ENCODE measurements at regions not wholly inside any gene's neighbourhood (a gene's known extent, or its start where the extent isn't known, plus 50 kb on each side); places are given as distances from the start of the nearest gene placed in this dataset.
"Not testable (repeated sequence)": the region's sequence is repeated elsewhere in the genome, so short reads cannot be mapped to it uniquely, and the experiment has no call there.

DNA sequence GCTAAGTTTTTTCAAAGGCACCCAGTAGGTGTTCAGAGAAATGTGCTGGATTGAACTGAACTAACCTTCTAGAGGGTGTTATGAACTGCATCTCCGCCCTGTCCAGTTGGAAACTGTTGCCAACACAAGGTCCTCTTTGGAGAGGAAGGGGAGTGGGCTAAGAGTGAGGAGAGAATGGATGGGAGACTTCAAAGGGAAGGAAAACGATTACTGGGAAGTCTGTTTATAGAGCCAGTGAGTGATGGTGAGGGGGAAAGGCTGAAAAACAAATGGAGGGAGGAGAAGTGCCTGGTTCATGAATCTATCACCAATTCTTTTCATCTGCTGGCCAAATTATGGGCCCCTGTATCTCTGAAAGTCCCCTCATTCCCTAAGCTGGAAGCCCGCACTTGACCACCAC lies 86.0 kb upstream of the TBX5 start:
- H3K27me3 ChIP-seq: peaks cover 0 to 4% of the 10 kb centered on the region in 2 donors
- WGBS (ENCODE audit: insufficient coverage, low coverage, low lambda C conversion rate, missing lambda C conversion rate): 23% methylated on average over 2 of the region's 3 CpGs

DNA sequence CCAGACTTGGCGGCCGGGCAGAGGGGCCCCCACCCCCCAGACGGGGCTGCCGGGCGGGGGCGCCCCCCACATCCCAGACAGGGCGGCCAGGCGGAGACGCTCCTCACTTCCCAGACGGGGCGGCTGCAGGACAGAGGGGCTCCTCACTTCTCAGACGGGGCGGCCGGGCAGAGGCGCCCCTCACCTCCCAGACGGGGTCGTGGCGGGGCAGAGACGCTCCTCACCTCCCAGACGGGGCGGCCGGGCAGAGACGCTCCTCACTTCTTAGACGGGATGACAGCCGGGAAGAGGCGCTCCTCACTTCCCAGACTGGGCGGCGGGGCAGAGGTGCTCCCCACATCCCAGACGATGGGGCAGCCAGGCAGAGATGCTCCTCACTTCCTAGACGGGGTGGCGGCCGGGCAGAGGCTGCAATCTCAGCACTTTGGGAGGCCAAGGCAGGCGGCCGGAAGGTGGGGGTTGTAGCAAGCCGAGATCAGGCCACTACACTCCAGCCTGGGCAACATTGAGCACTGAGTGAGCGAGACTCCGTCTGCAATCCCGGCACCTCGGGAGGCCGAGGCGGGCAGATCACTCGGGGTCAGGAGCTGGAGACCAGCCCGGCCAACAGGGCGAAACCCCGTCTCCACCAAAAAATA lies 79.0 kb upstream of the TBX5 start:
- intact Hi-C loops (cut with DNase I); H3K27ac ChIP-seq; ATAC-seq; DNase-seq; H3K9me3 ChIP-seq; H3K36me3 ChIP-seq; H3K4me3 ChIP-seq; H3K27me3 ChIP-seq: not testable (repeated sequence)
- peaks cover 0 to 11% (median 0%) of the 10 kb centered on the region in 4 donors for H3K4me1 ChIP-seq
- 70% methylated on average over 2 of the region's 45 CpGs for WGBS (ENCODE audit: insufficient coverage, low coverage, low lambda C conversion rate, missing lambda C conversion rate)

More for the DNA sequence above, 86.0 kb upstream of the TBX5 start:
- TF ChIP-seq, protein P1, sequence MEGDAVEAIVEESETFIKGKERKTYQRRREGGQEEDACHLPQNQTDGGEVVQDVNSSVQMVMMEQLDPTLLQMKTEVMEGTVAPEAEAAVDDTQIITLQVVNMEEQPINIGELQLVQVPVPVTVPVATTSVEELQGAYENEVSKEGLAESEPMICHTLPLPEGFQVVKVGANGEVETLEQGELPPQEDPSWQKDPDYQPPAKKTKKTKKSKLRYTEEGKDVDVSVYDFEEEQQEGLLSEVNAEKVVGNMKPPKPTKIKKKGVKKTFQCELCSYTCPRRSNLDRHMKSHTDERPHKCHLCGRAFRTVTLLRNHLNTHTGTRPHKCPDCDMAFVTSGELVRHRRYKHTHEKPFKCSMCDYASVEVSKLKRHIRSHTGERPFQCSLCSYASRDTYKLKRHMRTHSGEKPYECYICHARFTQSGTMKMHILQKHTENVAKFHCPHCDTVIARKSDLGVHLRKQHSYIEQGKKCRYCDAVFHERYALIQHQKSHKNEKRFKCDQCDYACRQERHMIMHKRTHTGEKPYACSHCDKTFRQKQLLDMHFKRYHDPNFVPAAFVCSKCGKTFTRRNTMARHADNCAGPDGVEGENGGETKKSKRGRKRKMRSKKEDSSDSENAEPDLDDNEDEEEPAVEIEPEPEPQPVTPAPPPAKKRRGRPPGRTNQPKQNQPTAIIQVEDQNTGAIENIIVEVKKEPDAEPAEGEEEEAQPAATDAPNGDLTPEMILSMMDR (IDR thresholded peaks at IDR 0.05): no peak
- no peak for TF ChIP-seq POLR2A (IDR thresholded peaks at IDR 0.05)
- Histone ChIP-seq H3K36me3 (no peaks in the 10 kb centered on the region), H3K9me3 (no peaks in the 10 kb centered on the region), H3K27ac (no peak overlapping the region), H3K4me3 (no peak overlapping the region), H3K4me1 (no peaks in the 10 kb centered on the region)
- ATAC-seq (no peak), DNase-seq (no peak)
- intact Hi-C loops (cut with DNase I): no loop called here

DNA sequence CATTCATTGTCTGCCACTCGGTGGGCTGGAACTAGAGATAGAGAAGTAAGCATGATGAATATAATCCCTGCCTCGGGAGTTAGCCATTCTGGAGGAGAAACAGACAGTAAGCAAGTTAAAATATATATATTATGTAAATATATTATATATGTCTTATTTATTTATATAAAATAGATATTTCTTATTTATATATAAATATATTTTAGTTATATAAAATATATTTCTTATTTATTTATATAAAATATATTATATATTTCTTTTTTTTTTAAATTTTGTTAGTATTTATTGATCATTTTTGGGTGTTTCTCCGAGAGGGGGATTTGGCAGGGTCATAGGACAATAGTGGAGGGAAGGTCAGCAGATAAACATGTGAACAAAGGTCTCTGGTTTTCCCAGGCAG lies 78.1 kb upstream of the TBX5 start:
- H3K36me3 ChIP-seq: no peaks in the 10 kb centered on the region
- ATAC-seq: no peak
- DNase-seq: no peak
- no peak for TF ChIP-seq POLR2A (IDR thresholded peaks at IDR 0.05)
- TF ChIP-seq, protein P1 (IDR thresholded peaks at IDR 0.05): no peak
- H3K27me3 ChIP-seq: peaks cover 6 to 7% of the 10 kb centered on the region in 2 donors
- intact Hi-C loops (cut with DNase I): no loop called here
- peaks cover 0 to 14% (median 0%) of the 10 kb centered on the region in 4 donors for H3K4me1 ChIP-seq
- no peaks in the 10 kb centered on the region for H3K9me3 ChIP-seq
- 30% methylated on average over 3 of the region's 3 CpGs for WGBS (ENCODE audit: insufficient coverage, low coverage, low lambda C conversion rate, missing lambda C conversion rate)
- no peak overlapping the region for H3K27ac ChIP-seq
- no peak overlapping the region for H3K4me3 ChIP-seq

DNA sequence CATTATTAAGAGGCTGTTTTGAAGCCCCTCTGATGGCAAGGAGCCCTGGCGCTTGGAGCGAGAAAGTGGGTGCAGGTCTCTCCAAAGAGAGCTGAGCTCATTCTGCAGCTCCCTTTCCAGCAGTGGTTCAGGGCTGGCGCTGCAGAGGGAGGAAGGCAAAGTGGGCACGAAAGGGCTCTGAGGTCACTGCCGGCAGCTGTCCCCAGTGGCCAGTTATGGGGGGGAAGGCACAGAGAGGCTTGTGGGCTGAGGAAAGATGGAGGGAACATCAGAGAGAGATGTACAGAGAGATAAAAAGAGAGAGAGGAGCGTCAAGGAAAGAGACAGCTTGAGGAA lies 75.2 kb upstream of the TBX5 start:
- no peak overlapping the region for H3K4me3 ChIP-seq
- intact Hi-C loops (cut with DNase I): no loop called here

More for the DNA sequence above, 75.2 kb upstream of the TBX5 start:
- Histone ChIP-seq H3K4me1 (peaks cover 0 to 14% (median 0%) of the 10 kb centered on the region in 4 donors), H3K36me3 (no peaks in the 10 kb centered on the region), H3K9me3 (no peaks in the 10 kb centered on the region), H3K27ac (no peak overlapping the region), H3K27me3 (peaks cover 6 to 10% of the 10 kb centered on the region in 2 donors)
- 2% methylated on average over 6 of the region's 6 CpGs for WGBS (ENCODE audit: insufficient coverage, low coverage, low lambda C conversion rate, missing lambda C conversion rate)
- TF ChIP-seq, protein P1 (IDR thresholded peaks at IDR 0.05): no peak
- TF ChIP-seq POLR2A (IDR thresholded peaks at IDR 0.05): no peak
- DNase-seq (no peak), ATAC-seq (peak in 2 of 4 donors; percentile 13 to 26)

Data from right lobe of liver (tissue), 6 donors.